ENCODE measurements at regions not wholly inside any gene's neighbourhood (a gene's known extent, or its start where the extent isn't known, plus 50 kb on each side); places are given as distances from the start of the nearest gene placed in this dataset.

- no peak for TF ChIP-seq CTCF (IDR thresholded peaks at IDR 0.05)
- TF ChIP-seq EP300 (IDR thresholded peaks at IDR 0.05): no peak
- TF ChIP-seq POLR2A (IDR thresholded peaks at IDR 0.05): no peak
These were observed 1313.1 kb downstream of the JRKL start for GRCh38 chr11:97702951-97703350.
